ENCODE measurements at regions not wholly inside any gene's neighbourhood (a gene's known extent, or its start where the extent isn't known, plus 50 kb on each side); places are given as distances from the start of the nearest gene placed in this dataset.

DNA sequence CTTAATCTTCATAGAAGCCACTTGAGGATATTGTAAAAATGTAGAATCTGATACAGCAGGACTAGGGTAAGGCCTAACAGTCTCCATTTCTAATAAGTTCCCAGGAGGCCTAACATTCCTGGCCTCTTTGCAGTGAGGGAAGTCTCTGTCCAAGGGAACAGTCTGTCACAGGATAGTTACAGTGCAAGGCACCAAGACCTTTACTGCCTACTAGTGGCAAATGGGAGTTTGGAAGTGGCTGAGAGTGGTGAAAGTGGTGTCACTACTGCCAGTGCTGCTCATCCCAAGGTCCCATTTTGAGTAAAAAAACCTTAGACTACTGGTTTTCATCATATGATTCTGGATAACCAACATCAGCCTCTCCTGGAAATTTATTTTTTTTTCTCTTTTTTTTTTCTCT, 619.5 kb upstream of the SEMA3D start:
- TF ChIP-seq, protein P1, sequence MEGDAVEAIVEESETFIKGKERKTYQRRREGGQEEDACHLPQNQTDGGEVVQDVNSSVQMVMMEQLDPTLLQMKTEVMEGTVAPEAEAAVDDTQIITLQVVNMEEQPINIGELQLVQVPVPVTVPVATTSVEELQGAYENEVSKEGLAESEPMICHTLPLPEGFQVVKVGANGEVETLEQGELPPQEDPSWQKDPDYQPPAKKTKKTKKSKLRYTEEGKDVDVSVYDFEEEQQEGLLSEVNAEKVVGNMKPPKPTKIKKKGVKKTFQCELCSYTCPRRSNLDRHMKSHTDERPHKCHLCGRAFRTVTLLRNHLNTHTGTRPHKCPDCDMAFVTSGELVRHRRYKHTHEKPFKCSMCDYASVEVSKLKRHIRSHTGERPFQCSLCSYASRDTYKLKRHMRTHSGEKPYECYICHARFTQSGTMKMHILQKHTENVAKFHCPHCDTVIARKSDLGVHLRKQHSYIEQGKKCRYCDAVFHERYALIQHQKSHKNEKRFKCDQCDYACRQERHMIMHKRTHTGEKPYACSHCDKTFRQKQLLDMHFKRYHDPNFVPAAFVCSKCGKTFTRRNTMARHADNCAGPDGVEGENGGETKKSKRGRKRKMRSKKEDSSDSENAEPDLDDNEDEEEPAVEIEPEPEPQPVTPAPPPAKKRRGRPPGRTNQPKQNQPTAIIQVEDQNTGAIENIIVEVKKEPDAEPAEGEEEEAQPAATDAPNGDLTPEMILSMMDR (IDR thresholded peaks at IDR 0.05; ENCODE audit: low read depth, low read length, missing input control) = no peak
- TF ChIP-seq HNF4A (conservative IDR thresholded peaks at IDR 0.05) (no peak), SP1 (IDR thresholded peaks at IDR 0.05) (no peak), JUND (IDR thresholded peaks at IDR 0.05) (no peak), RAD21 (IDR thresholded peaks at IDR 0.05) (no peak), TAF1 (conservative IDR thresholded peaks at IDR 0.05) (no peak), RXRA (IDR thresholded peaks at IDR 0.05) (no peak), EGR1 (IDR thresholded peaks at IDR 0.05; ENCODE audit: low read depth in 2 of 2) (no peak), YY1 (IDR thresholded peaks at IDR 0.05) (no peak), HNF4G (IDR thresholded peaks at IDR 0.05) (no peak)
- TF ChIP-seq, protein P2, sequence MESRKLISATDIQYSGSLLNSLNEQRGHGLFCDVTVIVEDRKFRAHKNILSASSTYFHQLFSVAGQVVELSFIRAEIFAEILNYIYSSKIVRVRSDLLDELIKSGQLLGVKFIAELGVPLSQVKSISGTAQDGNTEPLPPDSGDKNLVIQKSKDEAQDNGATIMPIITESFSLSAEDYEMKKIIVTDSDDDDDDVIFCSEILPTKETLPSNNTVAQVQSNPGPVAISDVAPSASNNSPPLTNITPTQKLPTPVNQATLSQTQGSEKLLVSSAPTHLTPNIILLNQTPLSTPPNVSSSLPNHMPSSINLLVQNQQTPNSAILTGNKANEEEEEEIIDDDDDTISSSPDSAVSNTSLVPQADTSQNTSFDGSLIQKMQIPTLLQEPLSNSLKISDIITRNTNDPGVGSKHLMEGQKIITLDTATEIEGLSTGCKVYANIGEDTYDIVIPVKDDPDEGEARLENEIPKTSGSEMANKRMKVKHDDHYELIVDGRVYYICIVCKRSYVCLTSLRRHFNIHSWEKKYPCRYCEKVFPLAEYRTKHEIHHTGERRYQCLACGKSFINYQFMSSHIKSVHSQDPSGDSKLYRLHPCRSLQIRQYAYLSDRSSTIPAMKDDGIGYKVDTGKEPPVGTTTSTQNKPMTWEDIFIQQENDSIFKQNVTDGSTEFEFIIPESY (IDR thresholded peaks at IDR 0.05) = no peak
- TF ChIP-seq, protein P3, sequence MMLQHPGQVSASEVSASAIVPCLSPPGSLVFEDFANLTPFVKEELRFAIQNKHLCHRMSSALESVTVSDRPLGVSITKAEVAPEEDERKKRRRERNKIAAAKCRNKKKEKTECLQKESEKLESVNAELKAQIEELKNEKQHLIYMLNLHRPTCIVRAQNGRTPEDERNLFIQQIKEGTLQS (IDR thresholded peaks at IDR 0.05) = no peak
- TF ChIP-seq, protein P4, sequence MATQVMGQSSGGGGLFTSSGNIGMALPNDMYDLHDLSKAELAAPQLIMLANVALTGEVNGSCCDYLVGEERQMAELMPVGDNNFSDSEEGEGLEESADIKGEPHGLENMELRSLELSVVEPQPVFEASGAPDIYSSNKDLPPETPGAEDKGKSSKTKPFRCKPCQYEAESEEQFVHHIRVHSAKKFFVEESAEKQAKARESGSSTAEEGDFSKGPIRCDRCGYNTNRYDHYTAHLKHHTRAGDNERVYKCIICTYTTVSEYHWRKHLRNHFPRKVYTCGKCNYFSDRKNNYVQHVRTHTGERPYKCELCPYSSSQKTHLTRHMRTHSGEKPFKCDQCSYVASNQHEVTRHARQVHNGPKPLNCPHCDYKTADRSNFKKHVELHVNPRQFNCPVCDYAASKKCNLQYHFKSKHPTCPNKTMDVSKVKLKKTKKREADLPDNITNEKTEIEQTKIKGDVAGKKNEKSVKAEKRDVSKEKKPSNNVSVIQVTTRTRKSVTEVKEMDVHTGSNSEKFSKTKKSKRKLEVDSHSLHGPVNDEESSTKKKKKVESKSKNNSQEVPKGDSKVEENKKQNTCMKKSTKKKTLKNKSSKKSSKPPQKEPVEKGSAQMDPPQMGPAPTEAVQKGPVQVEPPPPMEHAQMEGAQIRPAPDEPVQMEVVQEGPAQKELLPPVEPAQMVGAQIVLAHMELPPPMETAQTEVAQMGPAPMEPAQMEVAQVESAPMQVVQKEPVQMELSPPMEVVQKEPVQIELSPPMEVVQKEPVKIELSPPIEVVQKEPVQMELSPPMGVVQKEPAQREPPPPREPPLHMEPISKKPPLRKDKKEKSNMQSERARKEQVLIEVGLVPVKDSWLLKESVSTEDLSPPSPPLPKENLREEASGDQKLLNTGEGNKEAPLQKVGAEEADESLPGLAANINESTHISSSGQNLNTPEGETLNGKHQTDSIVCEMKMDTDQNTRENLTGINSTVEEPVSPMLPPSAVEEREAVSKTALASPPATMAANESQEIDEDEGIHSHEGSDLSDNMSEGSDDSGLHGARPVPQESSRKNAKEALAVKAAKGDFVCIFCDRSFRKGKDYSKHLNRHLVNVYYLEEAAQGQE (IDR thresholded peaks at IDR 0.05) = no peak

Data from liver (tissue), 3 donors.